Neutrophil (primary cell): ENCODE measurements at regions not wholly inside any gene's neighbourhood (a gene's known extent, or its start where the extent isn't known, plus 50 kb on each side); places are given as distances from the start of the nearest gene placed in this dataset.

Experiments
- H3K27ac ChIP-seq: fragments of 200-600 bp; sonication (generic); 2 replicates; pipeline ENCODE4 v1.5.1; 2016; ENCODE audit warnings: mild to moderate bottlenecking, moderate library complexity
- H3K27me3 ChIP-seq: fragments of 200-600 bp; sonication (generic); 2 replicates; pipeline ENCODE4 v1.6.0; 2016; ENCODE audit warnings: mild to moderate bottlenecking
- H3K36me3 ChIP-seq: fragments of 200-600 bp; sonication (generic); 2 replicates; pipeline ENCODE4 v1.5.1; 2017
- H3K4me1 ChIP-seq, 2 experiments: fragments of 200-600 bp in 1 of 2; sonication (generic) in 1 of 2; 1 replicate in 1 of 2; 2 replicates in 1 of 2; pipeline versions ENCODE4 v1.5.1 to v1.6.1; 2013 to 2016; ENCODE audit warnings: low read depth in 1 of 2, low read length in 1 of 2, mild to moderate bottlenecking in 1 of 2, moderate library complexity in 1 of 2; ENCODE audit not compliant: control insufficient read depth in 1 of 2, insufficient read depth in 1 of 2
- H3K4me3 ChIP-seq, 2 experiments: fragments of 200-600 bp in 1 of 2; sonication (generic) in 1 of 2; 1 replicate in 1 of 2; 2 replicates in 1 of 2; pipeline ENCODE4 v1.5.1; 2013 to 2016; ENCODE audit warnings: low read depth in 1 of 2, low read length in 1 of 2, mild to moderate bottlenecking in 1 of 2, moderate library complexity in 1 of 2
- H3K9me3 ChIP-seq: fragments of 200-600 bp; sonication (generic); 2 replicates; pipeline ENCODE4 v1.5.1; 2016
- TF ChIP-seq, protein P1 (sequence below): fragments of 200-600 bp; sonication (generic); IDR thresholded peaks from 2 replicates; pipeline ENCODE4 v1.5.1; 2016; ENCODE audit warnings: antibody characterized with exemption

DNA sequence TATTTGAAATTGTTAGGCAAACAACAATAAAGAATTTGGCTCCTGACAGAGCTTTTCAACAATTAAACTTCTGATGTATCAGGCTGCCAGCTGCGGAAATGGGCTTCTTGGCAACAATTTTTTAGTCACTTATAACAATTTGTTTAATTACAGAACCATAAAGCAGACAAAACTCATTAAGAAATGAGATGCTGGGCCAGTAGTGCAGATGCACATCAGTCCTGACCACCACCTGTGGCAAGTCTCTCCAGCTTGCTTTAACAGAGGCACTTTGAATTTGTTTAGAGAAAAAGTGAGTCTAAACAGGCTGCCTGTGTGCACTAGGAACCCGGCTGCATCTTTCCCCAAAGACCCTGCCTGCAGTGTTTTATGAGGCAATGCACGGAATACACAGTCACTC, 1124.4 kb downstream of the NXPH1 start:
- Histone ChIP-seq H3K4me3 (no peak overlapping the region), H3K27me3 (no peaks in the 10 kb centered on the region), H3K36me3 (no peaks in the 10 kb centered on the region), H3K27ac (no peak overlapping the region), H3K4me1 (no peaks in the 10 kb centered on the region), H3K9me3 (no peaks in the 10 kb centered on the region)
- TF ChIP-seq, protein P1, sequence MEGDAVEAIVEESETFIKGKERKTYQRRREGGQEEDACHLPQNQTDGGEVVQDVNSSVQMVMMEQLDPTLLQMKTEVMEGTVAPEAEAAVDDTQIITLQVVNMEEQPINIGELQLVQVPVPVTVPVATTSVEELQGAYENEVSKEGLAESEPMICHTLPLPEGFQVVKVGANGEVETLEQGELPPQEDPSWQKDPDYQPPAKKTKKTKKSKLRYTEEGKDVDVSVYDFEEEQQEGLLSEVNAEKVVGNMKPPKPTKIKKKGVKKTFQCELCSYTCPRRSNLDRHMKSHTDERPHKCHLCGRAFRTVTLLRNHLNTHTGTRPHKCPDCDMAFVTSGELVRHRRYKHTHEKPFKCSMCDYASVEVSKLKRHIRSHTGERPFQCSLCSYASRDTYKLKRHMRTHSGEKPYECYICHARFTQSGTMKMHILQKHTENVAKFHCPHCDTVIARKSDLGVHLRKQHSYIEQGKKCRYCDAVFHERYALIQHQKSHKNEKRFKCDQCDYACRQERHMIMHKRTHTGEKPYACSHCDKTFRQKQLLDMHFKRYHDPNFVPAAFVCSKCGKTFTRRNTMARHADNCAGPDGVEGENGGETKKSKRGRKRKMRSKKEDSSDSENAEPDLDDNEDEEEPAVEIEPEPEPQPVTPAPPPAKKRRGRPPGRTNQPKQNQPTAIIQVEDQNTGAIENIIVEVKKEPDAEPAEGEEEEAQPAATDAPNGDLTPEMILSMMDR, result no peak

DNA sequence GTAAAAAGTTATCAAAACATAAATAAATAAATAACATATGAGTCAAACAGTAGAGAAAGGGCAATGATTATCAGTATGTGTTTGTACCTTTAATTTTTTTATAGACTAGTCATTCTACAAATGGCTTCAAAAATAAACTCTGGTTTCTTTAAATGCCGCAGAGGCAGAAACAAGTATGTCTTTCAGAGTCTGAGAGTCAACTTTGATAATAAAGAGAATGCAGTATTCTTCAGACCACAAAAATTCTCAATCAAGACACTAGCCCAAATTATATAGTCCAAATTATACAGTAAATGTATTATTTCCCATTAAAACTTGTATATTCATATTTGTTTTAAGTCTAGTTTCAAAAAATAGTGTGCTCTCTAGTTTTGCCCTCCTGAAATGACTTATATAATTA, 1142.3 kb downstream of the NXPH1 start:
- no peak overlapping the region for H3K4me3 ChIP-seq
- no peaks in the 10 kb centered on the region for H3K4me1 ChIP-seq
- TF ChIP-seq, protein P1, result no peak
- no peaks in the 10 kb centered on the region for H3K27me3 ChIP-seq
- H3K9me3 ChIP-seq, result no peaks in the 10 kb centered on the region
- no peak overlapping the region for H3K27ac ChIP-seq
- H3K36me3 ChIP-seq, result no peaks in the 10 kb centered on the region

DNA sequence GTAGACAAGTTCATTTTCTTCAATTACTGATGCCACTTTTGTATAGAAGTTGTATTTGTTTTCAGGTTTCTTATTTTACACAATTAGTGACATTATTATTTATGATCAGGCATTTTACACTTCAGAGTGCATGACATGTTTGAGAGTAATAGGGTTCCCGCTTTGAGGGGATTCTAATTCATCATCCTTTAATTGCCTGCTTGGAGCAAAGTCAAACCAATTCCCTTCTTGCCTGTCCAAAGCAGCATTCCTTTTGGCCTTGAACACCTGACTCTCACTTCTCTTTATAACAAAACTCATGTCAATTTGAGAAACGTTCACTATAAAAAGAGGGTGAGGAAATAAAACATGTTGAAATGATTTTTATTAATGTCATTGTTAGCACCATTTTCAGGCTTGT, 1149.4 kb downstream of the NXPH1 start:
- no peaks in the 10 kb centered on the region for H3K27me3 ChIP-seq
- no peak overlapping the region for H3K27ac ChIP-seq
- TF ChIP-seq, protein P1, result no peak
- no peaks in the 10 kb centered on the region for H3K9me3 ChIP-seq
- no peaks in the 10 kb centered on the region for H3K36me3 ChIP-seq
- no peaks in the 10 kb centered on the region for H3K4me1 ChIP-seq
- H3K4me3 ChIP-seq, result no peak overlapping the region

DNA sequence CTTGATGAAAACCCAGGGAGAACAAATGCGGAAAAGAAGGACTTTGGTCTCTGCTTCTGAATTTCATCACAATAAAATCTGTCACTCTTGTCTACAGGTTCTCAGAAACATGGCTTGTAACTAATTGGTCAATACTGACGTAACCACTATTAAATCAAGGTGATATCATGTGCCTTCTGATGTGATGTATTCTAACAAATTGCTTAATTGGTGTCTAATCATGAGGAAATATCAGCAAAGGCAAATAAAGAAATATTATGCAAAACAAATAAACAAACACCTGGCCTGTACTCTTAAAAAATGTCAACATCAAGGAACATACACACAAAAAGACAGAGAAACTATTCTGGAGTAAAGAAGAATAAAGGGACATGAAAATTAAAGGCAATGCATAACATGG, 1165.0 kb downstream of the NXPH1 start:
- Histone ChIP-seq H3K36me3 (no peaks in the 10 kb centered on the region), H3K9me3 (no peaks in the 10 kb centered on the region), H3K27me3 (no peaks in the 10 kb centered on the region), H3K4me1 (no peaks in the 10 kb centered on the region), H3K4me3 (no peak overlapping the region), H3K27ac (no peak overlapping the region)
- TF ChIP-seq, protein P1, result no peak

DNA sequence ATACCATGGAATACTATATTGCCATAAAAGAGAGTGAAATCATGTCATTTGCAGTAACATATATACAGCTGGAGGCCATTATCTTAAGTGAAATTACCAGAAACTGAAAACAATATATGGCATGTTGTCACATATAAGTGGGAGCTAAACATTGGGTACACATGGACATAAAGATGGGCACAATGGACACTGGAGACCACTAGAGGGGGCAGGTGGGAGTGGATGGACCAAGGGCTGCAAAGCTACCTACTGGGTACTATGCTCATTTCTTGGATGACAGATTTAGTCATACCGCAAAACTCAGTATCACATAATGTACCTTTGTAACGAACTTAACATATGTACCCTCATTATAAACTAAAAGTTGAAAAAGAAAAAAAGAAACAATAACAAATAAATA, 1167.6 kb downstream of the NXPH1 start:
- Histone ChIP-seq H3K4me3 (no peak overlapping the region), H3K27ac (no peak overlapping the region), H3K27me3 (no peaks in the 10 kb centered on the region), H3K36me3 (no peaks in the 10 kb centered on the region), H3K4me1 (no peaks in the 10 kb centered on the region), H3K9me3 (no peaks in the 10 kb centered on the region)
- TF ChIP-seq, protein P1, result no peak

DNA sequence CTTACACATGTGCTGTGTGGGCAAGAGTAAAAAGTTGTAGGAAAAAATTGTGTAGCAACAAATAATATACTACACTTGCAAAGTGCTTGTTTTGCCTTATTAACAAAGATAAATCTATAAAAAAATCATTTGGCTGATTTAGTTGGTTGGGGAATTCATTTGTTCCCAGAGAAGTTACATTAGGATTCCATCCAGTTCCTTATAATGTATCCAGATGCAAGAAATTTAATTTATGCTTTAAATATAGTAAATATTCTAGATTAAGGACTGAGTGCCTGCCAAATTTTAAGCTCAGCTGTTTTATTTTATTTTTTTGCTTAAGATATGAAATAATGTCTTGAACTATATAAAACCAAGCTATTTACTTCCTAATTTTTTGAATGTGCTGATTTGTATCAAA, 1169.9 kb downstream of the NXPH1 start:
- TF ChIP-seq, protein P1, result no peak
- Histone ChIP-seq H3K36me3 (no peaks in the 10 kb centered on the region), H3K27ac (no peak overlapping the region), H3K4me3 (no peak overlapping the region), H3K4me1 (no peaks in the 10 kb centered on the region), H3K27me3 (no peaks in the 10 kb centered on the region), H3K9me3 (no peaks in the 10 kb centered on the region)
